PFSK-1 (cell line): ENCODE measurements at regions not wholly inside any gene's neighbourhood (a gene's known extent, or its start where the extent isn't known, plus 50 kb on each side); places are given as distances from the start of the nearest gene placed in this dataset.

Source experiments
- FOXP2 ChIP-seq: optimal IDR thresholded peaks from 2 replicates; pipeline ENCODE3; 2011; ENCODE audit warnings: borderline replicate concordance, control low read depth, inconsistent platforms; ENCODE audit not compliant: insufficient read depth; ENCODE audit errors: extremely low read length, extremely low read depth
- POLR2AphosphoS5 ChIP-seq: IDR thresholded peaks from 2 replicates; pipeline ENCODE4 v1.6.1; 2012; ENCODE audit warnings: low read depth, mild to moderate bottlenecking, control low read depth, low read length, moderate library complexity
- REST ChIP-seq, 2 experiments: IDR thresholded peaks; 2 replicates each; pipeline versions ENCODE4 v1.6.1 to v1.8.0; 2011 to 2012; ENCODE audit warnings: low read depth in 2 of 2, low read length in 2 of 2, control low read depth in 1 of 2, inconsistent platforms in 1 of 2, mild to moderate bottlenecking in 1 of 2, moderate library complexity in 1 of 2; ENCODE audit not compliant: insufficient read depth in 1 of 2
- SIN3A ChIP-seq: IDR thresholded peaks from 2 replicates; pipeline ENCODE4 v1.6.1; 2012; ENCODE audit warnings: mild to moderate bottlenecking, low read length, moderate library complexity, borderline replicate concordance; ENCODE audit not compliant: insufficient read depth
- TAF1 ChIP-seq: IDR thresholded peaks from 2 replicates; pipeline ENCODE4 v1.6.1; 2012; ENCODE audit warnings: low read length, control low read depth, borderline replicate concordance; ENCODE audit not compliant: insufficient read depth

DNA sequence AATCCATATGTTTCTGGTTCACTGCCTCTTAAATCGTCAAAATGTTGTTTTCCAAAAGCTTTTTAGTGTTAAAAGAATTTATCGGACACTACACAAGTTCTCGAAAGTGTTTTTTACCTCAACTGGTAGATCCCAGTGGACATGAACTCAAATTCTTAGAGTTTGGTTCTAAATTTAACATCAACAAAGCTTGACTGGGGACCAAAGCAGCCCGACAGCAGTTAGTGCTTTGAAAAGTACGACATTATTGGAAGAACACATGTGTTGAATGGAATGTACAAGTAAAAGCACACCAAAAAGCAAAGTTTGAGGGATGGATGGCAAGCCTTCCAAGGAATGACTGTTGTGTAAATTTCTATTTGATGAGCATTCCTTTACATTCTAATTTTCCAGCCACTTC is 803.9 kb upstream of the POU3F3 start:
- TF ChIP-seq SIN3A (no peak), REST (IDR thresholded peaks at IDR 0.05; ENCODE audit: insufficient read depth in 1 of 2, low read depth in 2 of 2, low read length in 2 of 2) (no peak), POLR2AphosphoS5 (no peak), TAF1 (no peak), FOXP2 (no peak)
